ENCODE measurements at regions not wholly inside any gene's neighbourhood (a gene's known extent, or its start where the extent isn't known, plus 50 kb on each side); places are given as distances from the start of the nearest gene placed in this dataset.
"Not testable (repeated sequence)": the region's sequence is repeated elsewhere in the genome, so short reads cannot be mapped to it uniquely, and the experiment has no call there.

DNA sequence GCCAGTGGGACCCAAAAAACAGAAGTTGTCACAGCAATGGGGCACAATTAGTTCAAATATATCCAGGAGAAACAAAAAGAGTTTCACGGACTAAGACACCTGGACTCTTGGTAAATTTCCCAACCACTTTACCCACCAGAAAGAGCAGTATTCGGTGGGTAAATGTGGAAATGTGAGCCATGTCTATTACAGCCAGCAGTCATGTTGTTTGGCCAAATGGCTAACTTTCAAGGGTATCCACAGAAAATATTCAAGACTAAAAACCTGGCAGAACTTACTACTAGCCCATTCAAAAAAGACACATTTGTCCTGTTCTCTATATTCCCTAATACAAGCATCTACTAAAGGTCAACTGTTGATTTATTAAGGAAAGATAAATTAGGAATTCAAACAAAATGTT is 1296.0 kb upstream of the NXPH2 start:
- Histone ChIP-seq H3K9me3 (ENCODE audit: control extremely low read depth in 1 of 3, control insufficient read depth in 2 of 3, insufficient read depth in 1 of 3, low read length in 2 of 3) (peaks cover 0 to 2% (median 0%) of the 10 kb centered on the region in 3 donors), H3K79me2 (ENCODE audit: control insufficient read depth, insufficient read depth, low read length) (no peaks in the 10 kb centered on the region), H3K4me2 (replicated peaks; ENCODE audit: low read depth, low read length, poor library complexity, severe bottlenecking) (no peak overlapping the region), H3K4me3 (ENCODE audit: control extremely low read depth in 1 of 5, extremely low read depth in 1 of 5, insufficient read depth in 1 of 5, low read depth in 2 of 5, low read length in 4 of 5) (no peak overlapping the region), H4K20me1 (ENCODE audit: control insufficient read depth, insufficient read depth, low read length, poor library complexity, severe bottlenecking) (no peaks in the 10 kb centered on the region), H3K4me1 (ENCODE audit: control insufficient read depth in 2 of 2, insufficient read depth in 2 of 2, low read length in 2 of 2) (no peaks in the 10 kb centered on the region), H3K27ac (ENCODE audit: low read length in 2 of 2) (no peak overlapping the region), H3K36me3 (replicated peaks in 1 of 2; ENCODE audit: control extremely low read depth in 1 of 2, control insufficient read depth in 1 of 2, extremely low read depth in 1 of 2, insufficient read depth in 2 of 2, low read length in 1 of 2) (no peaks in the 10 kb centered on the region), H2AFZ (ENCODE audit: insufficient read depth, low read depth, low read length, poor library complexity, severe bottlenecking) (no peak overlapping the region), H3K9ac (ENCODE audit: low read length) (no peak overlapping the region), H3K27me3 (replicated peaks in 1 of 4; ENCODE audit: control extremely low read depth in 1 of 4, control insufficient read depth in 3 of 4, insufficient read depth in 4 of 4, low read length in 3 of 4) (no peaks in the 10 kb centered on the region)
- ATAC-seq (ENCODE audit: low read depth) (no peak), DNase-seq (no peak)
- ChIA-PET CTCF (no interaction called here), POLR2A (no interaction called here)
- no peaks in the 10 kb centered on the region for H3K27me3 Mint-ChIP-seq
- no peak overlapping the region for H3K4me3 Mint-ChIP-seq
- H3K27ac Mint-ChIP-seq = no peak overlapping the region
- intact Hi-C loops (cut with micrococcal nuclease) = no loop called here
- H3K9me3 Mint-ChIP-seq (ENCODE audit: insufficient read depth) = no peaks in the 10 kb centered on the region
- H3K4me1 Mint-ChIP-seq = no peaks in the 10 kb centered on the region
- TF ChIP-seq, protein P1, sequence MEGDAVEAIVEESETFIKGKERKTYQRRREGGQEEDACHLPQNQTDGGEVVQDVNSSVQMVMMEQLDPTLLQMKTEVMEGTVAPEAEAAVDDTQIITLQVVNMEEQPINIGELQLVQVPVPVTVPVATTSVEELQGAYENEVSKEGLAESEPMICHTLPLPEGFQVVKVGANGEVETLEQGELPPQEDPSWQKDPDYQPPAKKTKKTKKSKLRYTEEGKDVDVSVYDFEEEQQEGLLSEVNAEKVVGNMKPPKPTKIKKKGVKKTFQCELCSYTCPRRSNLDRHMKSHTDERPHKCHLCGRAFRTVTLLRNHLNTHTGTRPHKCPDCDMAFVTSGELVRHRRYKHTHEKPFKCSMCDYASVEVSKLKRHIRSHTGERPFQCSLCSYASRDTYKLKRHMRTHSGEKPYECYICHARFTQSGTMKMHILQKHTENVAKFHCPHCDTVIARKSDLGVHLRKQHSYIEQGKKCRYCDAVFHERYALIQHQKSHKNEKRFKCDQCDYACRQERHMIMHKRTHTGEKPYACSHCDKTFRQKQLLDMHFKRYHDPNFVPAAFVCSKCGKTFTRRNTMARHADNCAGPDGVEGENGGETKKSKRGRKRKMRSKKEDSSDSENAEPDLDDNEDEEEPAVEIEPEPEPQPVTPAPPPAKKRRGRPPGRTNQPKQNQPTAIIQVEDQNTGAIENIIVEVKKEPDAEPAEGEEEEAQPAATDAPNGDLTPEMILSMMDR (IDR thresholded peaks at IDR 0.05) = no peak
- TF ChIP-seq EZH2 (IDR thresholded peaks at IDR 0.05; ENCODE audit: borderline replicate concordance, insufficient read depth, low read depth, low read length, poor library complexity, severe bottlenecking) = no peak
- no CpG with 5 or more reads among the region's 2 CpGs for WGBS (ENCODE audit: insufficient coverage)

DNA sequence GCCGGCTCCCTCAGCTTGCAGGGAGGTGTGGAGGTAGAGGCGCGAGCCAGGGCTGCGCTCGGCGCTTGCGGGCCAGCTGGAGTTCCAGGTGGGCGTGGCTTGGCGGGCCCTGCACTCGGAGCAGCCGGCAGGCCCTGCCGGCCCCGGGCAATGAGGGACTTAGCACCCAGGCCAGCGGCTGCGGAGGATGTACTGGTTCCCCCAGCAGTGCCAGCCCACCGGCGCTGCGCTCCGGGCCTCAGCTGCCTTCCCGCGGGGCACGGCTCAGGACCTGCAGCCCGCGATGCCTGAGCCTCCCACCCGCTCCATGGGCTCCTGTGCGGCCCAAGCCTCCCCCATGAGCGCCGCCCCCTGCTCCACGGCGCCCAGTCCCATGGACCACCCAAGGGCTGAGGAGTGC is 1293.6 kb upstream of the NXPH2 start:
- H3K27me3 ChIP-seq (replicated peaks in 1 of 4; ENCODE audit: control extremely low read depth in 1 of 4, control insufficient read depth in 3 of 4, insufficient read depth in 4 of 4, low read length in 3 of 4); H3K4me2 ChIP-seq (replicated peaks; ENCODE audit: low read depth, low read length, poor library complexity, severe bottlenecking); H3K4me1 ChIP-seq (ENCODE audit: control insufficient read depth in 2 of 2, insufficient read depth in 2 of 2, low read length in 2 of 2); H3K9me3 ChIP-seq (ENCODE audit: control extremely low read depth in 1 of 3, control insufficient read depth in 2 of 3, insufficient read depth in 1 of 3, low read length in 2 of 3); H3K27ac ChIP-seq (ENCODE audit: low read length in 2 of 2); H3K4me3 ChIP-seq (ENCODE audit: control extremely low read depth in 1 of 5, extremely low read depth in 1 of 5, insufficient read depth in 1 of 5, low read depth in 2 of 5, low read length in 4 of 5); H4K20me1 ChIP-seq (ENCODE audit: control insufficient read depth, insufficient read depth, low read length, poor library complexity, severe bottlenecking); H3K4me1 Mint-ChIP-seq; intact Hi-C loops (cut with micrococcal nuclease); H3K4me3 Mint-ChIP-seq; CTCF ChIA-PET; H3K27ac Mint-ChIP-seq; H3K9ac ChIP-seq (ENCODE audit: low read length); H2AFZ ChIP-seq (ENCODE audit: insufficient read depth, low read depth, low read length, poor library complexity, severe bottlenecking); DNase-seq; H3K36me3 ChIP-seq (replicated peaks in 1 of 2; ENCODE audit: control extremely low read depth in 1 of 2, control insufficient read depth in 1 of 2, extremely low read depth in 1 of 2, insufficient read depth in 2 of 2, low read length in 1 of 2); POLR2A ChIA-PET; H3K79me2 ChIP-seq (ENCODE audit: control insufficient read depth, insufficient read depth, low read length); ATAC-seq (ENCODE audit: low read depth); H3K27me3 Mint-ChIP-seq; H3K9me3 Mint-ChIP-seq (ENCODE audit: insufficient read depth): not testable (repeated sequence)
- WGBS (ENCODE audit: insufficient coverage) = 96% methylated on average over 28 of the region's 30 CpGs

Data from B cell (primary cell).